PC-9 (cell line): ENCODE measurements at regions not wholly inside any gene's neighbourhood (a gene's known extent, or its start where the extent isn't known, plus 50 kb on each side); places are given as distances from the start of the nearest gene placed in this dataset.

Experiments used
- BruUV-seq: library from RNA; stranded (reverse); fragments of 400-500 nt; replicated peaks from 2 replicates; lab custom pipeline; 2021; lab: Mats Ljungman, UMichigan
- CTCF ChIA-PET: fragments of 300-600 bp; sonication (Branson Sonifier 250); formaldehyde crosslinking; loops from one replicate; lab custom pipeline; 2022; ENCODE audit warnings: antibody characterized with exemption; lab: Charles Lee
- POLR2A ChIA-PET: fragments of 300-600 bp; sonication (Branson Sonifier 250); formaldehyde crosslinking; loops from one replicate; lab custom pipeline; 2022; ENCODE audit warnings: antibody characterized with exemption; ENCODE audit not compliant: unreplicated experiment; lab: Charles Lee
- DNase-seq, 2 experiments: peaks; one replicate each; pipeline versions ENCODE4 v3.0.0 to v3.0.0-alpha.2; 2015 to 2022; ENCODE audit warnings: mixed read lengths in 1 of 2
- H2AFZ ChIP-seq: fragments of 200-600 bp; sonication (generic); 2 replicates; pipeline ENCODE4 v1.8.1; 2017; ENCODE audit warnings: antibody characterized with exemption
- H3F3A ChIP-seq: fragments of 200-600 bp; sonication (generic); 2 replicates; pipeline ENCODE4 v1.8.1; 2017; ENCODE audit warnings: antibody characterized with exemption, mild to moderate bottlenecking, low read depth; ENCODE audit not compliant: insufficient read depth
- H3K27ac ChIP-seq: fragments of 200-600 bp; sonication (generic); 2 replicates; pipeline ENCODE4 v1.6.1; 2016; ENCODE audit warnings: mixed run types
- H3K27me3 ChIP-seq: fragments of 200-600 bp; sonication (generic); 2 replicates; pipeline ENCODE4 v1.6.1; 2016; ENCODE audit warnings: low read depth, mixed run types; ENCODE audit not compliant: insufficient read depth
- H3K36me3 ChIP-seq: fragments of 200-600 bp; sonication (generic); 2 replicates; pipeline ENCODE4 v1.6.1; 2016; ENCODE audit warnings: low read depth, mixed run types
- H3K4me1 ChIP-seq: fragments of 200-600 bp; sonication (generic); replicated peaks from 2 replicates; pipeline ENCODE4 v1.6.1; 2016; ENCODE audit warnings: mixed run types; ENCODE audit not compliant: insufficient read depth
- H3K4me2 ChIP-seq: fragments of 200-600 bp; sonication (generic); 2 replicates; pipeline ENCODE4 v1.6.1; 2017; ENCODE audit warnings: mixed run types
- H3K4me3 ChIP-seq: fragments of 200-600 bp; sonication (generic); 2 replicates; pipeline ENCODE4 v1.6.1; 2016; ENCODE audit warnings: mixed run types
- H3K79me2 ChIP-seq: fragments of 200-600 bp; sonication (generic); 2 replicates; pipeline ENCODE4 v1.6.1; 2017; ENCODE audit warnings: low read depth, mixed run types
- H3K9me2 ChIP-seq: fragments of 200-600 bp; sonication (generic); 2 replicates; pipeline ENCODE4 v1.8.1; 2017; ENCODE audit warnings: mild to moderate bottlenecking; ENCODE audit not compliant: insufficient read depth
- H3K9me3 ChIP-seq: fragments of 200-600 bp; sonication (generic); 2 replicates; pipeline ENCODE4 v1.8.1; 2016; ENCODE audit warnings: low read depth; ENCODE audit not compliant: insufficient read depth
- H4K20me1 ChIP-seq: fragments of 200-600 bp; sonication (generic); 2 replicates; pipeline ENCODE4 v1.8.1; 2017; ENCODE audit not compliant: insufficient read depth
- EZH2 ChIP-seq: fragments of 200-600 bp; sonication (generic); IDR thresholded peaks from 2 replicates; pipeline ENCODE4 v1.8.0; 2017; ENCODE audit warnings: antibody characterized with exemption, low read depth
- intact Hi-C: fragments of 100-400 bp; cut with micrococcal nuclease; formaldehyde crosslinking; loops from one replicate; pipeline ENCODE4 v1.10.0; 2022; ENCODE audit not compliant: unreplicated experiment
- TF ChIP-seq, protein P1 (sequence below): fragments of 200-600 bp; sonication (generic); conservative IDR thresholded peaks from 2 replicates; pipeline ENCODE4 v1.6.1; 2017; ENCODE audit warnings: mixed run types, antibody characterized with exemption, mild to moderate bottlenecking, moderate library complexity

DNA sequence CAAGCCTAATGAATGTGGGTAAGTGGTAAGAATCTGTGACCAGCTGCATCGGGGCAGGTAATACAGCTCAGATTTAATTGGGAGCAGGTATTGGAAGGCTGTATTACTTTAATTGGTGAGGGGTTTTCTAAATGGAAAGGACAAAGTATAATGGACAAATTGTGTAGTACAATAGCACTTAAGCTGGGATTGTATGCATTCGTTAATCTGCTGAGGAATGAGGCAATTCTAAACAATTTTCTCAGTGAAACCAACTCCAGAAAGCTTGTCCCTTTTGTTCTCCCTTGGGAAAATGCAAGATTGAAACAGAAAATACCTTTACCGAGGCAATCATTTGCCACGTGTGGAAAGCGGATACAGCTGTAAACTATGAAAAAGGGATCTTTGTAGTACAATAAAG, 801.6 kb upstream of the POU3F3 start:
- intact Hi-C loops = no loop called here
- H3K27me3 ChIP-seq = 0 out of 2 replicates have a peak, but pooled peaks cover 7% of the 10 kb centered on the region

DNA sequence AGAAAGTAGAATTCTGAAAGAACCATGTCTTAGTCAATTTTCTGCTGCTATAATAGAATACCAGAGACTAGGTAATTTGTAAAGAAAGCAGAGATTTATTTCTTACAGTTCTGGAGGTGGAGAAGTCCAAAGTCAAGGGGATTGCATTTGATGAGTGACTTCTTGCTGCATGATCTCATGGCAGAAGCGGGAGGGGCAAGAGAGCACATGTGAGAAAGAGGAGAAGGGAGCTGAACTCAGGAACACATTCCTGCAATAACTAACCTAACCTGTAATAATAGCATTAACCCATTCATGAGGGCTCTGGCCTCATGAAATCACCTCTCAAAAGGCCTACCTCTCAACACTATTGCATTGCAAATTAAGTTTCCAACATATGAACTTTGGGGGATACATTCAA, 797.5 kb upstream of the POU3F3 start:
- no peak overlapping the region for H3K27ac ChIP-seq
- H3F3A ChIP-seq = no peaks in the 10 kb centered on the region
- no peak for DNase-seq
- no peaks in the 10 kb centered on the region for H4K20me1 ChIP-seq
- ChIA-PET POLR2A (no interaction called here), CTCF (no interaction called here)
- no peaks in the 10 kb centered on the region for H3K36me3 ChIP-seq
- H3K4me3 ChIP-seq = no peak overlapping the region
- 0 out of 2 replicates have a peak, but pooled peaks cover 7% of the 10 kb centered on the region for H3K27me3 ChIP-seq
- intact Hi-C loops = no loop called here
- no peak overlapping the region for H3K4me2 ChIP-seq
- no peak for TF ChIP-seq EZH2
- TF ChIP-seq, protein P1, sequence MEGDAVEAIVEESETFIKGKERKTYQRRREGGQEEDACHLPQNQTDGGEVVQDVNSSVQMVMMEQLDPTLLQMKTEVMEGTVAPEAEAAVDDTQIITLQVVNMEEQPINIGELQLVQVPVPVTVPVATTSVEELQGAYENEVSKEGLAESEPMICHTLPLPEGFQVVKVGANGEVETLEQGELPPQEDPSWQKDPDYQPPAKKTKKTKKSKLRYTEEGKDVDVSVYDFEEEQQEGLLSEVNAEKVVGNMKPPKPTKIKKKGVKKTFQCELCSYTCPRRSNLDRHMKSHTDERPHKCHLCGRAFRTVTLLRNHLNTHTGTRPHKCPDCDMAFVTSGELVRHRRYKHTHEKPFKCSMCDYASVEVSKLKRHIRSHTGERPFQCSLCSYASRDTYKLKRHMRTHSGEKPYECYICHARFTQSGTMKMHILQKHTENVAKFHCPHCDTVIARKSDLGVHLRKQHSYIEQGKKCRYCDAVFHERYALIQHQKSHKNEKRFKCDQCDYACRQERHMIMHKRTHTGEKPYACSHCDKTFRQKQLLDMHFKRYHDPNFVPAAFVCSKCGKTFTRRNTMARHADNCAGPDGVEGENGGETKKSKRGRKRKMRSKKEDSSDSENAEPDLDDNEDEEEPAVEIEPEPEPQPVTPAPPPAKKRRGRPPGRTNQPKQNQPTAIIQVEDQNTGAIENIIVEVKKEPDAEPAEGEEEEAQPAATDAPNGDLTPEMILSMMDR = no peak
- H2AFZ ChIP-seq = no peak overlapping the region
- no peaks in the 10 kb centered on the region for H3K79me2 ChIP-seq
- BruUV-seq = no TSS peak
- H3K4me1 ChIP-seq = no peaks in the 10 kb centered on the region
- H3K9me3 ChIP-seq = no peaks in the 10 kb centered on the region
- H3K9me2 ChIP-seq = no peaks in the 10 kb centered on the region

More for the DNA sequence above, 801.6 kb upstream of the POU3F3 start:
- H3K4me1 ChIP-seq = no peaks in the 10 kb centered on the region
- BruUV-seq = no TSS peak
- no peak overlapping the region for H3K4me3 ChIP-seq
- H3K9me2 ChIP-seq = no peaks in the 10 kb centered on the region
- no peaks in the 10 kb centered on the region for H4K20me1 ChIP-seq
- no peak overlapping the region for H3K4me2 ChIP-seq
- no peaks in the 10 kb centered on the region for H3K9me3 ChIP-seq
- no peak overlapping the region; the same call in 1 of the 2 replicates for H2AFZ ChIP-seq
- no peaks in the 10 kb centered on the region for H3K36me3 ChIP-seq
- no peak for DNase-seq
- H3F3A ChIP-seq = no peaks in the 10 kb centered on the region
- POLR2A ChIA-PET = no interaction called here
- CTCF ChIA-PET = no interaction called here
- no peak overlapping the region for H3K27ac ChIP-seq
- TF ChIP-seq, protein P1 = no peak
- no peak for TF ChIP-seq EZH2
- no peaks in the 10 kb centered on the region for H3K79me2 ChIP-seq

DNA sequence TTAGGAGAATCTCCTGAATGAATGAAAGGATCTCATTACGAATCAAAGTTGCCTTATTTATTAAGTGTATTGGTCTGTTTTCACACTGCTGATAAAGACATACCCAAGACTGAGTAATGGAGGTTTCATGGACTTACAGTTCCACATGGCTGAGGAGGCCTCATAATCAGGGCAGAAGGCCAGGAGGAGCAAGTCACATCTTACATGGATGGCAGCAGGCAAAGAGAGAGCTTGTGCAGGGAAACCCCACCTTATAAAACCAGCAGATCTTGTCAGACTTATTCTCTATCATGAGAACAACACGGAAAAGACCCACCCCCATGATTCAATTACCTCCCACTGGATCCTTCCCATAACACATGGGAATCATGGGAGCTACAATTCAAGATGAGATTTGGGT, 785.2 kb upstream of the POU3F3 start:
- H3K9me2 ChIP-seq = no peaks in the 10 kb centered on the region
- ChIA-PET CTCF (no interaction called here), POLR2A (no interaction called here)
- H3K36me3 ChIP-seq = no peaks in the 10 kb centered on the region
- H3F3A ChIP-seq = no peaks in the 10 kb centered on the region
- H3K4me3 ChIP-seq = no peak overlapping the region
- no peaks in the 10 kb centered on the region for H3K27me3 ChIP-seq
- no peaks in the 10 kb centered on the region for H3K9me3 ChIP-seq
- no peaks in the 10 kb centered on the region for H4K20me1 ChIP-seq
- H3K27ac ChIP-seq = no peak overlapping the region
- intact Hi-C loops = no loop called here
- H3K79me2 ChIP-seq = no peaks in the 10 kb centered on the region
- TF ChIP-seq EZH2 = no peak
- H3K4me1 ChIP-seq = no peaks in the 10 kb centered on the region
- no TSS peak for BruUV-seq
- no peak overlapping the region for H2AFZ ChIP-seq
- H3K4me2 ChIP-seq = no peak overlapping the region
- no peak for DNase-seq

DNA sequence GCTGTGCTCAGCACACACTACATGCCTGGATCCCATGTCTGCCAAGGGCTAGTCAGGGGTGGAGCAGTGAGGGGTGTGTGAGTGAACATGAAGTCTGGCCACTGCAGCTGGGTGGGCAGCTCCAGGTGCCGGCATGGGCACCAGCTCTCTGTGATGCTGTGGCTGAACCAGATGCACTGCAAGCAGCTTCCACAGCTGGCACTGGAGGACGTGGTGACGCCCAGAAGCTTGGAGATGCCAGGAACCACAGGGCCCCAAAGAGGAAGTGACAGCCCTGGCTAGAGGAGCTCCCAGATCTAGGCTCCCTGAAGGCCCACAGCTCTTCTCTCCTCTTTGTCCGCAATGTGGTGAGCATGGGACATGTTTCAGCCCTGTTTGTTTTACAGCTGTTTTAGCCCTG, 776.3 kb upstream of the POU3F3 start:
- Histone ChIP-seq H3K4me1 (no peaks in the 10 kb centered on the region), H3K79me2 (no peaks in the 10 kb centered on the region), H3K27me3 (no peaks in the 10 kb centered on the region), H3K36me3 (no peaks in the 10 kb centered on the region), H3K4me2 (no peak overlapping the region), H3F3A (no peaks in the 10 kb centered on the region), H4K20me1 (no peaks in the 10 kb centered on the region; the same call in 1 of the 2 replicates), H3K9me2 (no peaks in the 10 kb centered on the region), H3K4me3 (no peak overlapping the region), H3K9me3 (no peaks in the 10 kb centered on the region), H2AFZ (no peak overlapping the region), H3K27ac (no peak overlapping the region)
- ChIA-PET POLR2A (no interaction called here), CTCF (no interaction called here)
- TF ChIP-seq, protein P1 = no peak
- no peak for TF ChIP-seq EZH2
- intact Hi-C loops = no loop called here
- DNase-seq = no peak
- no TSS peak for BruUV-seq
